Endothelial cell of umbilical vein (primary cell): ENCODE measurements at regions not wholly inside any gene's neighbourhood (a gene's known extent, or its start where the extent isn't known, plus 50 kb on each side); places are given as distances from the start of the nearest gene placed in this dataset.
"Not testable (repeated sequence)": the region's sequence is repeated elsewhere in the genome, so short reads cannot be mapped to it uniquely, and the experiment has no call there.

Source experiments
- BruUV-seq: library from RNA; stranded (reverse); fragments of 400-500 nt; replicated peaks from 2 replicates; lab custom pipeline; 2021; lab: Mats Ljungman, UMichigan
- CTCF ChIA-PET: fragments of 300-600, 350-600 bp; sonication (Branson Sonifier 250); formaldehyde crosslinking; loops from one replicate; lab custom pipeline; 2021; ENCODE audit warnings: antibody characterized with exemption, inconsistent platforms; lab: Charles Lee
- POLR2A ChIA-PET: fragments of 300-600, 350-600 bp; sonication (Branson Sonifier 250); formaldehyde crosslinking; loops from one replicate; lab custom pipeline; 2021; ENCODE audit warnings: antibody characterized with exemption, inconsistent platforms; lab: Charles Lee
- DNase-seq: peaks from one replicate; pipeline ENCODE4 v3.0.0-alpha.2; 2011; ENCODE audit warnings: low read depth, low spot score
- FAIRE-seq: peaks from 2 replicates; lab custom pipeline; 2011; peaks lifted over from hg19 to GRCh38; lab: Jason Lieb, UNC
- H2AFZ ChIP-seq: 2 replicates; pipeline ENCODE4 v1.6.0; 2012; ENCODE audit warnings: low read depth, low read length, control low read depth, inconsistent platforms
- H3K27ac ChIP-seq: 2 replicates; pipeline ENCODE4 v1.5.1; 2011; ENCODE audit warnings: low read depth, mild to moderate bottlenecking, control low read depth, low read length, moderate library complexity; ENCODE audit not compliant: insufficient read depth
- H3K27me3 ChIP-seq, 2 experiments: 2 replicates each; pipeline versions ENCODE4 v1.6.0 to v1.6.1; 2011; ENCODE audit warnings: low read length in 2 of 2, mixed read lengths in 1 of 2; ENCODE audit not compliant: control insufficient read depth in 2 of 2, insufficient read depth in 2 of 2
- H3K36me3 ChIP-seq, 2 experiments: 2 replicates in 1 of 2; 3 replicates in 1 of 2; pipeline ENCODE4 v1.5.1; 2011; ENCODE audit warnings: low read length in 2 of 2, mild to moderate bottlenecking in 1 of 2, moderate library complexity in 1 of 2; ENCODE audit not compliant: control insufficient read depth in 2 of 2, insufficient read depth in 2 of 2; ENCODE audit errors: extremely low read depth in 1 of 2
- H3K4me1 ChIP-seq: 3 replicates; pipeline ENCODE4 v1.5.1; 2011; ENCODE audit warnings: mild to moderate bottlenecking, low read length; ENCODE audit not compliant: control insufficient read depth, insufficient read depth; ENCODE audit errors: extremely low read depth
- H3K4me2 ChIP-seq: 2 replicates; pipeline ENCODE4 v1.6.1; 2011; ENCODE audit warnings: low read length, control low read depth, mixed read lengths; ENCODE audit not compliant: insufficient read depth
- H3K4me3 ChIP-seq, 3 experiments: fragments of 200-600 bp in 1 of 3; sonication (generic), shearing (Covaris generic) in 1 of 3; replicated peaks in 1 of 3; 2 replicates each; pipeline ENCODE4 v1.5.1; 2011 to 2016; ENCODE audit warnings: control low read depth in 3 of 3, low read length in 3 of 3, mild to moderate bottlenecking in 2 of 3, inconsistent platforms in 1 of 3, low read depth in 1 of 3, moderate library complexity in 1 of 3; ENCODE audit not compliant: insufficient read depth in 1 of 3
- H3K79me2 ChIP-seq: 2 replicates; pipeline ENCODE4 v1.6.0; 2012; ENCODE audit warnings: low read length, inconsistent platforms; ENCODE audit not compliant: control insufficient read depth, insufficient read depth
- H3K9ac ChIP-seq: replicated peaks from 2 replicates; pipeline ENCODE3; 2011; ENCODE audit warnings: low read length, control low read depth; ENCODE audit not compliant: insufficient read depth; ENCODE audit errors: extremely low read depth
- H3K9me1 ChIP-seq: replicated peaks from 3 replicates; pipeline ENCODE4 v1.6.0; 2011; ENCODE audit warnings: mild to moderate bottlenecking, low read length; ENCODE audit not compliant: control insufficient read depth, insufficient read depth; ENCODE audit errors: extremely low read depth
- H3K9me3 ChIP-seq: replicated peaks from 2 replicates; pipeline ENCODE4 v1.5.1; 2012; ENCODE audit warnings: low read length, inconsistent platforms; ENCODE audit not compliant: control insufficient read depth, insufficient read depth
- H4K20me1 ChIP-seq: replicated peaks from 2 replicates; pipeline ENCODE3; 2011; ENCODE audit warnings: mild to moderate bottlenecking, low read length; ENCODE audit not compliant: control insufficient read depth, insufficient read depth; ENCODE audit errors: extremely low read depth
- CTCF ChIP-seq, 2 donors: IDR thresholded peaks; 1 replicate in 1 of 2; 2 replicates in 1 of 2; pipeline ENCODE4 v1.5.1; 2011; ENCODE audit warnings: low read length in 2 of 2, mild to moderate bottlenecking in 2 of 2, moderate library complexity in 2 of 2, control low read depth in 1 of 2, inconsistent platforms in 1 of 2, low read depth in 1 of 2; ENCODE audit not compliant: insufficient read depth in 1 of 2; ENCODE audit errors: extremely low read depth in 1 of 2
- EZH2 ChIP-seq: IDR thresholded peaks from 2 replicates; pipeline ENCODE4 v1.6.1; 2012; ENCODE audit warnings: borderline replicate concordance, low read depth, mild to moderate bottlenecking, moderate library complexity, low read length, inconsistent platforms; ENCODE audit not compliant: severe bottlenecking
- FOS ChIP-seq: IDR thresholded peaks from 2 replicates; pipeline ENCODE4 v1.6.1; 2011; ENCODE audit warnings: mild to moderate bottlenecking, low read length, moderate library complexity, borderline replicate concordance; ENCODE audit not compliant: insufficient read depth
- GATA2 ChIP-seq: IDR thresholded peaks from 2 replicates; pipeline ENCODE4 v1.7.0; 2011; ENCODE audit warnings: low read depth, mild to moderate bottlenecking, moderate library complexity, mixed read lengths, low read length; ENCODE audit not compliant: insufficient read length, insufficient read depth
- JUN ChIP-seq: IDR thresholded peaks from 2 replicates; pipeline ENCODE4 v1.6.1; 2011; ENCODE audit warnings: borderline replicate concordance, low read depth; ENCODE audit not compliant: insufficient read length, insufficient read depth
- MYC ChIP-seq: IDR thresholded peaks from one replicate; pipeline ENCODE4 v1.6.1; 2011; ENCODE audit warnings: mild to moderate bottlenecking, low read depth, low read length
- POLR2A ChIP-seq: IDR thresholded peaks from 2 replicates; pipeline ENCODE4 v1.6.1; 2012; ENCODE audit warnings: low read depth, mild to moderate bottlenecking, control low read depth, low read length
- POLR2AphosphoS5 ChIP-seq: IDR thresholded peaks from 2 replicates; pipeline ENCODE4 v1.6.1; 2012; ENCODE audit warnings: low read depth, mild to moderate bottlenecking, control low read depth, low read length, moderate library complexity; ENCODE audit not compliant: insufficient read depth
- dilution Hi-C: fragments of 300-500 bp; cut with MboI; formaldehyde crosslinking; loops from one replicate; pipeline ENCODE4 v1.15.0; 2019; ENCODE audit warnings: low sequenced_read_pairs; ENCODE audit not compliant: extremely low pct_ligation_motif_present
- intact Hi-C: fragments of 100-400 bp; cut with micrococcal nuclease; formaldehyde crosslinking; loops from one replicate; pipeline ENCODE4 v1.10.0; 2022
- TF ChIP-seq, protein P1 (sequence below): IDR thresholded peaks from 2 replicates; pipeline ENCODE4 v1.6.1; 2011; ENCODE audit not compliant: insufficient read depth, insufficient read length

- CTCF ChIA-PET, H3K4me2 ChIP-seq, H3K9me1 ChIP-seq, H3K4me1 ChIP-seq, FAIRE-seq, H3K4me3 ChIP-seq, H4K20me1 ChIP-seq, POLR2A ChIA-PET, H3K27me3 ChIP-seq, H3K9me3 ChIP-seq, H2AFZ ChIP-seq, H3K79me2 ChIP-seq, intact Hi-C loops, H3K36me3 ChIP-seq, H3K9ac ChIP-seq, dilution Hi-C loops, BruUV-seq, H3K27ac ChIP-seq, DNase-seq: not testable (repeated sequence)
Observed at GRCh38 chr2:207378620-207379019, 151.1 kb upstream of the CREB1 start.

DNA sequence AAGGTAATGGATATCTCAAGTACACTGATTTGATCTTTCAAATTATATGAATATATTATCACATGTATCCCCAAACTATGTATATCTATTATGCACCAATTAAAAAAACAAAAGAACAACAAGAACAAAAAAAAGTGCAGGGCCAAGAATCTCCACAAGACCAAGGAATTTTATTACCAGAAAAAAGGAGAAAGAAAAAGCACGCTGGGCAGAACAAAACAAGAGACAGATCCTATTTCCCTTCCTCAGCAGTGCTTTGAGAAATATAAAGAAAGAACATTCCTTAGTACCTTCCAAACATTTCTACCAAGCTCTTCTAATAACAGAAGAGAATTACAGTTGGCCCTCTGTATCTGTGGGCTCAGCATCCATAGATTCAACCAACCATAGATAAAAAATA lies 144.7 kb upstream of the CREB1 start:
- Histone ChIP-seq H4K20me1 (no peaks in the 10 kb centered on the region), H3K4me1 (peaks cover 7% of the 10 kb centered on the region), H3K4me3 (no peak overlapping the region), H3K79me2 (no peaks in the 10 kb centered on the region), H3K9me1 (no peaks in the 10 kb centered on the region), H3K4me2 (no peak overlapping the region), H3K9me3 (no peaks in the 10 kb centered on the region), H3K27ac (no peak overlapping the region), H3K36me3 (no peaks in the 10 kb centered on the region), H3K27me3 (no peaks in the 10 kb centered on the region), H2AFZ (no peak overlapping the region), H3K9ac (no peak overlapping the region)
- intact Hi-C loops: no loop called here
- BruUV-seq: no TSS peak
- CTCF ChIA-PET: no interaction called here
- no peak for TF ChIP-seq MYC
- TF ChIP-seq, protein P1, sequence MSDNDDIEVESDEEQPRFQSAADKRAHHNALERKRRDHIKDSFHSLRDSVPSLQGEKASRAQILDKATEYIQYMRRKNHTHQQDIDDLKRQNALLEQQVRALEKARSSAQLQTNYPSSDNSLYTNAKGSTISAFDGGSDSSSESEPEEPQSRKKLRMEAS: no peak
- no peak for TF ChIP-seq EZH2
- no peak for TF ChIP-seq CTCF (IDR thresholded peaks at IDR 0.05; ENCODE audit: extremely low read depth in 1 of 2, insufficient read depth in 1 of 2, low read depth in 1 of 2, low read length in 2 of 2)
- TF ChIP-seq JUN: no peak
- TF ChIP-seq POLR2A: no peak
- TF ChIP-seq GATA2: no peak
- TF ChIP-seq POLR2AphosphoS5: no peak
- TF ChIP-seq FOS: no peak
- FAIRE-seq: no peak
- DNase-seq: no peak
- POLR2A ChIA-PET: no interaction called here
- dilution Hi-C loops: no loop called here
